ENCODE measurements at regions not wholly inside any gene's neighbourhood (a gene's known extent, or its start where the extent isn't known, plus 50 kb on each side); places are given as distances from the start of the nearest gene placed in this dataset.

- POLR2A ChIA-PET, result no interaction called here
- in situ Hi-C loops (cut with HindIII; ENCODE audit: low pct_unique_long_range_greater_than_20kb, low sequenced_read_pairs), result no loop called here
- H3K9me3 ChIP-seq (ENCODE audit: control insufficient read depth, insufficient read depth, low read depth, low read length), result no peaks in the 10 kb centered on the region
- H3K4me3 ChIP-seq (ENCODE audit: low read depth in 2 of 2, low read length in 2 of 2), result no peak overlapping the region
- peaks cover 9% of the 10 kb centered on the region for H3K27me3 ChIP-seq (ENCODE audit: control insufficient read depth, insufficient read depth, low read length)
- H3K36me3 ChIP-seq (ENCODE audit: control insufficient read depth, insufficient read depth, low read length), result no peaks in the 10 kb centered on the region
- TF ChIP-seq, protein P1, sequence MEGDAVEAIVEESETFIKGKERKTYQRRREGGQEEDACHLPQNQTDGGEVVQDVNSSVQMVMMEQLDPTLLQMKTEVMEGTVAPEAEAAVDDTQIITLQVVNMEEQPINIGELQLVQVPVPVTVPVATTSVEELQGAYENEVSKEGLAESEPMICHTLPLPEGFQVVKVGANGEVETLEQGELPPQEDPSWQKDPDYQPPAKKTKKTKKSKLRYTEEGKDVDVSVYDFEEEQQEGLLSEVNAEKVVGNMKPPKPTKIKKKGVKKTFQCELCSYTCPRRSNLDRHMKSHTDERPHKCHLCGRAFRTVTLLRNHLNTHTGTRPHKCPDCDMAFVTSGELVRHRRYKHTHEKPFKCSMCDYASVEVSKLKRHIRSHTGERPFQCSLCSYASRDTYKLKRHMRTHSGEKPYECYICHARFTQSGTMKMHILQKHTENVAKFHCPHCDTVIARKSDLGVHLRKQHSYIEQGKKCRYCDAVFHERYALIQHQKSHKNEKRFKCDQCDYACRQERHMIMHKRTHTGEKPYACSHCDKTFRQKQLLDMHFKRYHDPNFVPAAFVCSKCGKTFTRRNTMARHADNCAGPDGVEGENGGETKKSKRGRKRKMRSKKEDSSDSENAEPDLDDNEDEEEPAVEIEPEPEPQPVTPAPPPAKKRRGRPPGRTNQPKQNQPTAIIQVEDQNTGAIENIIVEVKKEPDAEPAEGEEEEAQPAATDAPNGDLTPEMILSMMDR (IDR thresholded peaks at IDR 0.05), result no peak
- no peak for TF ChIP-seq TCF7L2 (IDR thresholded peaks at IDR 0.05; ENCODE audit: low read depth, low read length)
- no peak for TF ChIP-seq REST (IDR thresholded peaks at IDR 0.05; ENCODE audit: insufficient read depth in 1 of 2, low read depth in 2 of 2, low read length in 1 of 2)
- TF ChIP-seq POLR2AphosphoS5 (IDR thresholded peaks at IDR 0.05; ENCODE audit: low read depth, low read length), result no peak
- no peak for TF ChIP-seq SIN3A (IDR thresholded peaks at IDR 0.05; ENCODE audit: borderline replicate concordance, insufficient read depth, low read depth, low read length)
- DNase-seq (ENCODE audit: low read depth, low spot score) (no peak), ATAC-seq (no peak)
- intact Hi-C loops (cut with micrococcal nuclease; ENCODE audit: unreplicated experiment), result no loop called here
- CTCF ChIA-PET, result no interaction called here
- no peak overlapping the region for H3K27ac ChIP-seq (ENCODE audit: low read length)
- no TSS peak for BruUV-seq (replicated peaks)
- no peaks in the 10 kb centered on the region for H3K4me1 ChIP-seq (ENCODE audit: control insufficient read depth, insufficient read depth, low read length)
Measured at GRCh38 chr4:82045267-82045666, 328.5 kb downstream of the HNRNPD start.

DNA sequence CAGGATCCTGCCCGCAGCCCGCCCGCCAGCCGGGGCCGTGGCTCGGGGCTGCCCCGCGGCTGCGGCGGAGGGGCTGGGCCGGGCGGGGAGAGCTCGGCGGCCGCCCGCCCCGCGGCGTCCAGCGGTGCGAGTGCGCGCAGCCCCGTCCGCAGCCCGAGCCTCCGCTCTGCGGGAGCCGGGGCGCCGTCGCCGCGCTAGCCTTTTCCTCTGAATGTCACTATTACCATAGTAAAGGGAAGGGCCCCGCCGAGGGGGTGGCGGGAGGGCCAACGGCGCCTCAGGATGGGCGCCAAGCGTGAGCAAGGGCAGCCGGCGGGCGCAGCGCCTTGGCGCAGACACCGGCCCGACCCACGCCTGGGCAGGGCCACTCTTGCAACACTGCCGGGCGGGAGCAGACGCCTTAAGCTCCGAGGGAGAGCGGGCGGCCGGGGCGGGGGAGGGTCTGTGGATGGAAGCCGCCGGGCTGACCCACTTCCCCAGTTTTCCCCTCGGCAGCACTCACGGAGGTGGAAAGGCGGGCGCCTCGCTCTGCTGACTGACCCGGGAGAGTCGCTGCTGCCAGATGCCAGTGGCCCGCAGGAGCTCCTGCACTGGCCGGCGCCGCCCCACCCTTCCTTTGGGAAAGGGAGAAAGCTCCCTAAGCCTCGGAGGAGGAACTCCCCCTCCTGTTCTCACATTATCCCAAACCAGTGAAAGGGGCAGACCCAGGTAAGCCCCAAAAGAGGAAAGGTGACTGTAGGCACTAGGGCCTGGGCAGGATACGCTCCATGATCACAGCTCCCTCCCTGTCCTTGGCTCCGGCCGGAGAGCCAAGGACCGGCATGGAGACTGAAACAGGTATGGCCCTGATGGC lies 329.4 kb downstream of the HNRNPD start:
- peak overlapping the region; percentile 21 to 24; a peak in 3 of 4 replicates for H3K4me3 ChIP-seq (ENCODE audit: low read depth in 2 of 2, low read length in 2 of 2)
- no peaks in the 10 kb centered on the region for H3K36me3 ChIP-seq (ENCODE audit: control insufficient read depth, insufficient read depth, low read length)
- DNase-seq (ENCODE audit: low read depth, low spot score), result no peak
- H3K27me3 ChIP-seq (ENCODE audit: control insufficient read depth, insufficient read depth, low read length), result peaks cover 9% of the 10 kb centered on the region
- no peaks in the 10 kb centered on the region for H3K9me3 ChIP-seq (ENCODE audit: control insufficient read depth, insufficient read depth, low read depth, low read length)
- TF ChIP-seq, protein P1 (IDR thresholded peaks at IDR 0.05), result no peak
- no peak for TF ChIP-seq TCF7L2 (IDR thresholded peaks at IDR 0.05; ENCODE audit: low read depth, low read length)
- no peak for TF ChIP-seq REST (IDR thresholded peaks at IDR 0.05; ENCODE audit: insufficient read depth in 1 of 2, low read depth in 2 of 2, low read length in 1 of 2)
- TF ChIP-seq POLR2AphosphoS5 (IDR thresholded peaks at IDR 0.05; ENCODE audit: low read depth, low read length), result no peak
- no peak for TF ChIP-seq SIN3A (IDR thresholded peaks at IDR 0.05; ENCODE audit: borderline replicate concordance, insufficient read depth, low read depth, low read length)
- intact Hi-C loops (cut with micrococcal nuclease; ENCODE audit: unreplicated experiment) (no loop called here), in situ Hi-C loops (cut with HindIII; ENCODE audit: low pct_unique_long_range_greater_than_20kb, low sequenced_read_pairs) (no loop called here)
- H3K27ac ChIP-seq (ENCODE audit: low read length), result no peak overlapping the region
- ChIA-PET POLR2A (no interaction called here), CTCF (no interaction called here)
- no peaks in the 10 kb centered on the region for H3K4me1 ChIP-seq (ENCODE audit: control insufficient read depth, insufficient read depth, low read length)
- no TSS peak for BruUV-seq (replicated peaks)
- ATAC-seq, result peak; percentile 85

Measured in Panc1 (cell line).